ENCODE measurements at regions not wholly inside any gene's neighbourhood (a gene's known extent, or its start where the extent isn't known, plus 50 kb on each side); places are given as distances from the start of the nearest gene placed in this dataset.
"Not testable (repeated sequence)": the region's sequence is repeated elsewhere in the genome, so short reads cannot be mapped to it uniquely, and the experiment has no call there.

- DNase-seq = no peak
Observed at GRCh38 chrX:13518126-13518525, 51.3 kb upstream of the EGFL6 start.

GRCh38 chrX:13515211-13515930, 54.0 kb upstream of the EGFL6 start:
- no peak for DNase-seq

- no peak for DNase-seq
Observed at GRCh38 chrX:13511944-13512330, 57.5 kb upstream of the EGFL6 start.

- DNase-seq = no peak
Observed at GRCh38 chrX:13511241-13511943, 58.0 kb upstream of the EGFL6 start.

- DNase-seq = no peak
Observed at GRCh38 chrX:13507893-13508292, 61.5 kb upstream of the EGFL6 start.

GRCh38 chrX:13506574-13506973, 62.8 kb upstream of the EGFL6 start:
- DNase-seq = no peak

- DNase-seq = no peak
Observed at GRCh38 chrX:13502590-13502989, 66.8 kb upstream of the EGFL6 start.

- no peak for DNase-seq
Observed at GRCh38 chrX:13499736-13500135, 69.7 kb upstream of the EGFL6 start.

- DNase-seq = no peak
Observed at GRCh38 chrX:13498238-13498637, 71.2 kb upstream of the EGFL6 start.

GRCh38 chrX:13495232-13495631, 74.2 kb upstream of the EGFL6 start:
- no peak for DNase-seq

- DNase-seq = no peak
Observed at GRCh38 chrX:13494562-13494961, 74.8 kb upstream of the EGFL6 start.

- DNase-seq = no peak
Observed at GRCh38 chrX:13493659-13494058, 75.7 kb upstream of the EGFL6 start.

GRCh38 chrX:13492286-13492685, 77.1 kb upstream of the EGFL6 start:
- no peak for DNase-seq

- DNase-seq = no peak
Observed at GRCh38 chrX:13491061-13491460, 78.3 kb upstream of the EGFL6 start.

- no peak for DNase-seq
Observed at GRCh38 chrX:13489454-13489853, 79.9 kb upstream of the EGFL6 start.

- peak; percentile 45 for DNase-seq
Observed at GRCh38 chrX:13487731-13488505, 81.5 kb upstream of the EGFL6 start.

- no peak for DNase-seq
Observed at GRCh38 chrX:13485167-13485566, 84.2 kb upstream of the EGFL6 start.

GRCh38 chrX:13483773-13484172, 85.6 kb upstream of the EGFL6 start:
- DNase-seq = no peak

- DNase-seq = no peak
Observed at GRCh38 chrX:13482746-13483541, 86.5 kb upstream of the EGFL6 start.

GRCh38 chrX:13480780-13481179, 88.6 kb upstream of the EGFL6 start:
- not testable (repeated sequence) for DNase-seq

GRCh38 chrX:13479452-13479813, 90.0 kb upstream of the EGFL6 start:
- DNase-seq = no peak

- DNase-seq = no peak
Observed at GRCh38 chrX:13478740-13479451, 90.5 kb upstream of the EGFL6 start.
